ENCODE measurements at regions not wholly inside any gene's neighbourhood (a gene's known extent, or its start where the extent isn't known, plus 50 kb on each side); places are given as distances from the start of the nearest gene placed in this dataset.

DNA sequence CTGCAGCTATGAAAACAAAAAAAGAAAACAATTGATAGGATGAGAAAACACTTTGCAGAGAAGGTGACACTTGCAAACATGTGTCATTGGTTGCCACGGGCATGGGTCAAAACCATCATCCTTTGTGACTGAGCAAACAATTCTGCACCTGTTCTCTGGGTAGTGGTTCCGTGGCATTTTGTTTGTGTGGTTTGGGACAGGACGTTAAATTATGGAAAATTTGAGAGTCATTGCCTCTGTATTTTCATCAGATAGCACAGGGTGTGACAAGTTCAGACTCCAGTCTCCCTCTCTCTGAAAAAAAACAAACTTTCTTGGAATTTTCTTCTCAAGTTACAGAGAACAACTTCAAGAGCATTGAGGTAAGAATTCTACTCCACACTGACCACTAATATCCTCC, 113.4 kb upstream of the HMHB1 start:
- peak overlapping the region; percentile 82 for H3K27ac Mint-ChIP-seq
- DNase-seq (ENCODE audit: low spot score), result no peak
- H3K9me3 Mint-ChIP-seq, result peaks cover 11% of the 10 kb centered on the region
- no peak overlapping the region for H3K4me3 Mint-ChIP-seq (ENCODE audit: low read depth)
- no peaks in the 10 kb centered on the region for H3K27me3 Mint-ChIP-seq (ENCODE audit: low read depth)
- peaks cover 68% of the 10 kb centered on the region for H3K4me1 Mint-ChIP-seq (ENCODE audit: low read depth)
- intact Hi-C loops (cut with micrococcal nuclease), result loop anchor here (1.0 to 10.0 kb wide), 8 partner anchors 56 to 691 kb away; no protein-coding TSS in a partner anchor
- H3K36me3 Mint-ChIP-seq (ENCODE audit: low read depth), result peaks cover 8% of the 10 kb centered on the region

DNA sequence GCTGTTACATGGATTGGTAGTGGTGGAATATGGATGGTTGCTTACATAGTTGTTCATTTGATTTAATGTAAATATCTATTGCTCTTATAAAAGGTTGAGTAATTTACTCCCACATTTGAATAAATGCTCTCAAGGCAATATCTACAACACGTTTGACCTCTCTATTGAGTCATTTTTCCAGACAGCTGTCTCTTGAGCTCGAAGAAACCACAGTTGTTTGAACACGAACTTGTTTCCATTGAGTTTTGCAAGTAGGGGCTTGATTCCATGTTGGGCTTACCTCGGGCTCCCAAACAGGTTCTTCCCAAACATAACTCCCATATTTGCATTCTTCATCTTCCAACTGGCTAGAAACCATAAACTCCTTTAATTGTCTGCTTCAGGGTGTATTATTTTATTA, 115.0 kb upstream of the HMHB1 start:
- no peaks in the 10 kb centered on the region for H3K27me3 Mint-ChIP-seq (ENCODE audit: low read depth)
- no peak for DNase-seq (ENCODE audit: low spot score)
- intact Hi-C loops (cut with micrococcal nuclease), result loop anchor here (5.0 to 10.0 kb wide), 6 partner anchors 58 to 690 kb away; no protein-coding TSS in a partner anchor
- H3K9me3 Mint-ChIP-seq, result peaks cover 7% of the 10 kb centered on the region
- H3K4me1 Mint-ChIP-seq (ENCODE audit: low read depth), result peaks cover 75% of the 10 kb centered on the region
- H3K4me3 Mint-ChIP-seq (ENCODE audit: low read depth), result no peak overlapping the region
- H3K27ac Mint-ChIP-seq, result peak overlapping the region; percentile 33
- H3K36me3 Mint-ChIP-seq (ENCODE audit: low read depth), result peaks cover 8% of the 10 kb centered on the region

DNA sequence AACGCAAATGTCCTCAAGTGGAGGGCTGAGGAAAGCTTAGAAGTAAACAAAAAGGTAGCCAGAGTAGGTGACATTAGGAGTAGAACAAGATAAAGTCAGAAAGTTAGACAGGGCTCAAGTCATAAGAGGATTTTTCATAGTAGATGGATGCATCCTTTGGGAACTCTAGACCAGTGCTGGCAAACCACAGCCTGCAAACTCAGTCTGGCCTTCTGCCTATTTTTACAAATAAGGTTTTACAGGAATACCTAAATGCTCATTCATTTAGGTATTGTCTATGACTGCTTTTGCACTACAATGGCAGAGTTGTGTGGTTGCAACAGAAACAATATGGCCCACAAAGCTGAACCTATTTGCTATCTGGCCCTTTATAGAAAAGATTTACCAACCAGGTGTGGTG, 116.0 kb upstream of the HMHB1 start:
- Mint-ChIP-seq H3K36me3 (ENCODE audit: low read depth) (peaks cover 8% of the 10 kb centered on the region), H3K27ac (no peak overlapping the region), H3K9me3 (peaks cover 7% of the 10 kb centered on the region), H3K4me1 (ENCODE audit: low read depth) (peaks cover 69% of the 10 kb centered on the region), H3K4me3 (ENCODE audit: low read depth) (no peak overlapping the region), H3K27me3 (ENCODE audit: low read depth) (no peaks in the 10 kb centered on the region)
- intact Hi-C loops (cut with micrococcal nuclease), result loop anchor here (5.0 to 10.0 kb wide), 6 partner anchors 59 to 689 kb away; no protein-coding TSS in a partner anchor
- DNase-seq (ENCODE audit: low spot score), result no peak

DNA sequence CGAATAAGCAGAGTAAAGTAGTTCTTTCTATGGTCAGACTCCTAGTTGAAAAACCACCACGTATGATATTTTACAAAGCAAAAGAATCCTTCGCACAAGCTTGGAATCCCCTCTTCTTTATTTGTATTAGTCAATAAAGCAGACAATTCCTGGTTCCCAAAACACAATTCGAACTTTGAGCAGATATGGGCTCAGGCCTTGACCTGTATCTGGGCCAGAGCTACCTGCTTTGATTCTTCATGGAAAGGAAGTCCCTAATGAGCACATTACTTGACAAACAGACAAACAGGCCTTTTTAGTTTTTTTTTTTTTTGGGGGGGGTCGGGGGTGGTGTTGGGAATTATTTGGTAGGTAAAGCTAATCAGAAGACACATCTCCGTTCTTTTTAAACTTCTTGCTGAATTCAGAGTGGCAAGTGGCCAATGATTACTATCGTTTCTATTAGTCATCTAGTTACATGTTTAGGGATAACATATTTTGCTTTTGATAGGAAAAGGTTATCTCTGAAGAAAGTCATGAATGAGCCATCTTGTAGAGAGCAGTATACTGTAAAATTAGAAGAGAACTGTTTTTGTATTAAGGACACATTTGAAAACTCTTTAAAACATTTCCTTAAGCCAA, 116.6 kb upstream of the HMHB1 start:
- Mint-ChIP-seq H3K9me3 (peaks cover 13% of the 10 kb centered on the region), H3K27ac (no peak overlapping the region), H3K4me1 (ENCODE audit: low read depth) (peaks cover 69% of the 10 kb centered on the region), H3K36me3 (ENCODE audit: low read depth) (peaks cover 12% of the 10 kb centered on the region), H3K4me3 (ENCODE audit: low read depth) (no peak overlapping the region), H3K27me3 (ENCODE audit: low read depth) (no peaks in the 10 kb centered on the region)
- DNase-seq (ENCODE audit: low spot score), result no peak
- intact Hi-C loops (cut with micrococcal nuclease), result loop anchor here (5.0 to 10.0 kb wide), 6 partner anchors 59 to 688 kb away; no protein-coding TSS in a partner anchor

DNA sequence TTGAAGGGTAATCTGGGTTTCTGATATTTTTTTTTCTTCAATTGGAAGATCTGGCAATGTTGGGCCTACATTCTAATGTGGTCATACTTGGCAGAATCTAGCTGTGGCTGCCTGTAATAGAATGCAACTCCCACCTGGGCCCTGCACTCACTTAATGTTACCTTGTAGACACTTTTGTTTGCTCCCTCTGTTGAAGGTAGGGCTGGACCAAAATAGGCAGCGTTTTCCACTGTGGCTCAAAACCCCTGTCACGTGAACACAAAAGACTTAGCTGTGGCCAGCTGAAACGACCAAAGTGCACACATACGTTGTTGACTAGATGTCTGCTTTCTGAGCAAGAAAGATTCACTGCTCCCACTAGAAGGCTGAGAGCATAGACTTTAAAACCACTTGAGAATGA, 117.6 kb upstream of the HMHB1 start:
- no peaks in the 10 kb centered on the region for H3K27me3 Mint-ChIP-seq (ENCODE audit: low read depth)
- DNase-seq (ENCODE audit: low spot score), result no peak
- intact Hi-C loops (cut with micrococcal nuclease), result loop anchor here (1.0 to 10.0 kb wide), 7 partner anchors 16 to 912 kb away; no protein-coding TSS in a partner anchor
- H3K4me3 Mint-ChIP-seq (ENCODE audit: low read depth), result no peak overlapping the region
- H3K27ac Mint-ChIP-seq, result peak overlapping the region; percentile 58
- peaks cover 20% of the 10 kb centered on the region for H3K36me3 Mint-ChIP-seq (ENCODE audit: low read depth)
- H3K9me3 Mint-ChIP-seq, result peaks cover 23% of the 10 kb centered on the region
- peaks cover 63% of the 10 kb centered on the region for H3K4me1 Mint-ChIP-seq (ENCODE audit: low read depth)

DNA sequence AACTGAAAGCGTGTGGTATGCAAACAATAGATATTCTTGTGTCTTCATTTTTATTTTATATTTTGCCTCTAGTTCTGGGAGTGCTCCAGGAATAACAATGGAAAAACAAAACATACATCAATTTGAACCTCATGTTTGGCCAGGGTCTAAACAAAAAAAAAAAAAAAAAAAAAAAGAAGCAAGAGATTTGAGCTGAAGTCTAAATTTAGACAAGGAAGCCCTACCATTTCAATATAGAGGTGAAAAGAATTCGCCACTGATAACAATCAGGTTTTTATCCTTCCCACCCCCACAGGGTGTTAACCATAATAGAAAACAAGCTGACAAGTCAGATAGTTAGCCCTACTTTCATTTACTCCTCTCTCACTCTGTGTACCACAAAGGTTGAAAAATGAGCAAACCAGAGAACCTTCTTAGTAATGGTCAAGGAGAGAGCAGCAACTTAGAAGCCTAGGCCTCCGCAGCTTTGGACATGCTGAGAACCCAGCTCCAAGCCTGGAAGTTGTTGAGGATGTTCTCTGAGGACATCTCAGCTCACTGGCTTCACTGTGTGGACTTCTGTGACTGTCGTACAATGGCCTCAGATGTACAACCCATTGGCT, 118.2 kb upstream of the HMHB1 start:
- Mint-ChIP-seq H3K9me3 (peaks cover 29% of the 10 kb centered on the region), H3K27me3 (ENCODE audit: low read depth) (no peaks in the 10 kb centered on the region), H3K27ac (peak overlapping the region; percentile 68), H3K36me3 (ENCODE audit: low read depth) (peaks cover 18% of the 10 kb centered on the region), H3K4me1 (ENCODE audit: low read depth) (peaks cover 57% of the 10 kb centered on the region), H3K4me3 (ENCODE audit: low read depth) (no peak overlapping the region)
- intact Hi-C loops (cut with micrococcal nuclease), result loop anchor here (1.0 to 10.0 kb wide), 8 partner anchors 15 to 911 kb away; no protein-coding TSS in a partner anchor
- DNase-seq (ENCODE audit: low spot score), result peak; percentile 11

DNA sequence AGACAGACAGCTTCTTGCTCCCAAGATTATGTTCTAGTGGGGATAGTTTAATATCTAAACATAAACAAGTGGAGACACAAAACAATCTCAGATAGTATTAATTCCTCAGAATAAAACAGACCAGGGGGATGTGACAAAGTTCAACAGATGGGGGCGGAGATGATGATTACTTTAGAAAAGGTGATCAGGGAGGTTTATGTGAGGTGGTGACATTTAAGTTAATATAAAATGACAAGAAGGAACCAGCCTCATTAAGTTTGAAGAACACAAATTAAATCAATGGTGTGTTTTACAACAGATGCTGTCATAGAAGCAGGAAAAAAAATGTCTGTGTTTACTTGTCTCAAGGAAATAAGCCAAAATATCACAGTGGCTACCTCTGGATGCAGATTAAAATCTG, 119.6 kb upstream of the HMHB1 start:
- DNase-seq (ENCODE audit: low spot score), result no peak
- Mint-ChIP-seq H3K27me3 (ENCODE audit: low read depth) (no peaks in the 10 kb centered on the region), H3K4me3 (ENCODE audit: low read depth) (no peak overlapping the region), H3K4me1 (ENCODE audit: low read depth) (peaks cover 44% of the 10 kb centered on the region), H3K36me3 (ENCODE audit: low read depth) (peaks cover 20% of the 10 kb centered on the region), H3K9me3 (peaks cover 37% of the 10 kb centered on the region), H3K27ac (no peak overlapping the region)
- intact Hi-C loops (cut with micrococcal nuclease), result loop anchor here (5.0 to 10.0 kb wide), 5 partner anchors 62 to 910 kb away; no protein-coding TSS in a partner anchor

DNA sequence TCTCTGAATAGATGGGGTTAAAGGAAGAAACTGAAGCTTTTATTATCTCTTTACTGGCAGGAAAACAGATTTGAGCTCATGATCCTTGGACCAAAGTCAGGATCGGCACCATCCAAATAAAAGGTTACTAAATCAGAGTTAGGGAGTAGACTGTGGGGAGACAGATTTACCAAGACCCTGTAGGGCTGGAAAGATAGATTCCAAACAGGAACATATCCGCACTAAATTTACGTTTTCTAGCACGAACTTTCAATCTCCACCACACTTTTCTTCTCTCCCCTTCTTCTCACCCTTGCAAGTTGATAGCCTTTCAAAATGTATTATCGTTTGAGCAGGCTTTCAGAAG, 120.0 kb upstream of the HMHB1 start:
- peaks cover 37% of the 10 kb centered on the region for H3K9me3 Mint-ChIP-seq
- no peaks in the 10 kb centered on the region for H3K27me3 Mint-ChIP-seq (ENCODE audit: low read depth)
- H3K27ac Mint-ChIP-seq, result no peak overlapping the region
- H3K4me3 Mint-ChIP-seq (ENCODE audit: low read depth), result no peak overlapping the region
- no peak for DNase-seq (ENCODE audit: low spot score)
- H3K36me3 Mint-ChIP-seq (ENCODE audit: low read depth), result peaks cover 20% of the 10 kb centered on the region
- peaks cover 39% of the 10 kb centered on the region for H3K4me1 Mint-ChIP-seq (ENCODE audit: low read depth)
- intact Hi-C loops (cut with micrococcal nuclease), result loop anchor here (5.0 to 10.0 kb wide), 5 partner anchors 63 to 910 kb away; no protein-coding TSS in a partner anchor

DNA sequence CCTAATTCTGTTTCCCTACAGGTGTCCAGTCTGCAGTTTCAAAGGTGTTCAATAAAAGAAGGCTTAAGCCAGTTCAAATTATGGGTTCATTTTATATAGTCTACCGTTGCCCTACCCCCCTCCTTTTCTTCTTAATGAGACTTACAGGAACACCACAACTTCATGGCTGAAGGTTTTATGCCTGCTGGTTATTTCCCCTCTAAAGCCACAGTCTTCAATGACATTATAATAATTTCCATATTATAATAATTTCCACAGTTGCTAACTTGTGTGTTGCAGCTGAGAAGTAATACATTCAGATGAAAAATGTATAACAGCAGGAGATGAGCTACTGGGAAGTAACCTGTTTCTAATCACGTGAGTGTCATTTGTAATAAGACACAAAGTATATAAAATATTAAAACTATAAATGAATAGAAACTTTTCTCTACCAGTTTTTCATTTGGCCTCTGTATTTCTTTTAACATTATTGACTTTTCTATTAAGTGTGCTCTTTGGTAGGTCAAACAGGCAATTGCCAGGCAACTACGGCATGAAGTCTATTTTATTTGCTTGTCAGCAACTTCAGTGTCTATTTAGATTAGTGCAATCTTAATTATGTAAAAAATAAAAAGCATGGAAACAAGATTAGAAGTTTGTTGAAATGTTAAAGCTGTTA, 120.5 kb upstream of the HMHB1 start:
- DNase-seq (ENCODE audit: low spot score), result no peak
- intact Hi-C loops (cut with micrococcal nuclease), result loop anchor here (5.0 to 10.0 kb wide), 5 partner anchors 63 to 909 kb away; no protein-coding TSS in a partner anchor
- Mint-ChIP-seq H3K27me3 (ENCODE audit: low read depth) (no peaks in the 10 kb centered on the region), H3K27ac (no peak overlapping the region), H3K9me3 (peaks cover 33% of the 10 kb centered on the region), H3K4me3 (ENCODE audit: low read depth) (no peak overlapping the region), H3K36me3 (ENCODE audit: low read depth) (peaks cover 20% of the 10 kb centered on the region), H3K4me1 (ENCODE audit: low read depth) (peaks cover 35% of the 10 kb centered on the region)

DNA sequence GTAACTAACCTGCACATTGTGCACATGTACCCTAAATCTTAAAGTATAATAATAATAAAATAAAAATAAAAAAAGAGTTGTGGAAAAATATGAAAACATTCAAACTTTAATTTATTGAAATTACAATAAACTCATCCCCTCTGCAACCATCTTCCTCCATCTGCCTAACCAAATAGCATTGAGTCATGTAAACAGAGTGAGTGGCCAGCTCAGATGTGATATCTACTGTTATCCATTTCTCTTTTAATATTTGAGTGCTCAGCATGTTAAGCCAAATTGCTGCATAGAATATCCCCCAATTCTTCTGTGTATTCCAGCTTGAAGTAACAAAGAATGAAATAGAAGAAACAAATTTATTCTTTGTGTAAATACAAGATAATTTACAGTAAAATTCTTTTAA, 124.4 kb upstream of the HMHB1 start:
- H3K4me3 Mint-ChIP-seq (ENCODE audit: low read depth), result no peak overlapping the region
- H3K36me3 Mint-ChIP-seq (ENCODE audit: low read depth), result peaks cover 16% of the 10 kb centered on the region
- intact Hi-C loops (cut with micrococcal nuclease), result no loop called here
- DNase-seq (ENCODE audit: low spot score), result no peak
- no peaks in the 10 kb centered on the region for H3K27me3 Mint-ChIP-seq (ENCODE audit: low read depth)
- H3K27ac Mint-ChIP-seq, result no peak overlapping the region
- H3K9me3 Mint-ChIP-seq, result peaks cover 29% of the 10 kb centered on the region
- H3K4me1 Mint-ChIP-seq (ENCODE audit: low read depth), result peaks cover 5% of the 10 kb centered on the region

DNA sequence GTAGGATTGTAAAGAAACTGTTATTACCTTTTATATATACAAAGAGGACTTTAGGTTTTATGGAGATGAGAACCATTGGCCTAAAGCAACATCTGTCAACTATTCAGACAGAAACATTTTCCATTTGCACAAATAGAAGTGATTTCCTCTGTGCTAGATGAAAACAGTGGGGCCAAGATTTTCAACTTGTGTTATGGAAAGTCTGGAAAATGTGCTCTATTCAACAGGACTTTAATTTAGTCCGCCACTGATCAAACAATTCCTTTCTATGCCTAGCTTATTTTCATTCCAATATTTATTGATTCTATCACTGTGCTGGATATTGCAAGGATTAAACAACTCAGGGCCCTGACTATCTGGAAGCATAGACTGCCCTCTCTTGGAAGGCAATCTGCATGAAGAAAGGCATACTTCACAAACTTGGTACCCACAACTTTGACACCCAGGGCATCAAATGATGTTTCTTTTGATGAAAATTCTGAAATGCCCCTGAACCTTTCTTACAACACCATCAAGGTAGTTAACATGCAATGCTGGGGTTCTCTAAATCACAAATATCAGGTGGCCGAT, 126.6 kb upstream of the HMHB1 start:
- Mint-ChIP-seq H3K27me3 (ENCODE audit: low read depth) (no peaks in the 10 kb centered on the region), H3K9me3 (peaks cover 24% of the 10 kb centered on the region), H3K4me1 (ENCODE audit: low read depth) (peaks cover 3% of the 10 kb centered on the region), H3K27ac (no peak overlapping the region), H3K36me3 (ENCODE audit: low read depth) (peaks cover 11% of the 10 kb centered on the region), H3K4me3 (ENCODE audit: low read depth) (no peak overlapping the region)
- DNase-seq (ENCODE audit: low spot score), result no peak
- intact Hi-C loops (cut with micrococcal nuclease), result no loop called here

DNA sequence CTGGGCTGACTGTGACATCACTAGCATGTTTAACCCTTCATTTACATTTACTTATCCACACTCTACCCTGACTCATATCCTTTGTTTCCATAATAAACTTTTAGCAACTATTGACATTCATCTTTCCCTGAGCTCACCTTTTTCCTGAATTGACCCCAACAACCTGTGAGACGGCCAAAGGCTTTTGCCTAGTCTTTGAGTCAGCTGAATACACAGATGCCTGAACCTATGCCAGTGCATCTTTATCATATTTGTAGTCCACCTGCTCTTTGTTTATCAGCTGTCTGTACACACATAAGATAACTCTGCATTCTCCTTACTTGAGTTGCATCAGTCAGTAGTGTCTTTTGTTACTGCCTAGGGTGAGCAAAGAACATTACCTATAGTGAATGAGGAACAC, 128.5 kb upstream of the HMHB1 start:
- no peak for DNase-seq (ENCODE audit: low spot score)
- Mint-ChIP-seq H3K4me3 (ENCODE audit: low read depth) (no peak overlapping the region), H3K27me3 (ENCODE audit: low read depth) (no peaks in the 10 kb centered on the region), H3K36me3 (ENCODE audit: low read depth) (no peaks in the 10 kb centered on the region), H3K4me1 (ENCODE audit: low read depth) (peaks cover 20% of the 10 kb centered on the region), H3K27ac (no peak overlapping the region), H3K9me3 (peaks cover 10% of the 10 kb centered on the region)
- intact Hi-C loops (cut with micrococcal nuclease), result no loop called here

Measured in activated T-helper 2 cell treated with anti-CD3 and anti-CD28 coated beads, Interferon-gamma antibody, Interleukin-2, Interleukin-4, amounts not matched to agents 10 μg/mL and 5 μg/mL and 100 μg/mL, durations not matched to agents 14 hours and 24 hours and 36 hours (primary cell).